H1 (cell line): ENCODE measurements at regions not wholly inside any gene's neighbourhood (a gene's known extent, or its start where the extent isn't known, plus 50 kb on each side); places are given as distances from the start of the nearest gene placed in this dataset.

Source experiments
- CTCF ChIA-PET: fragments of 300-600 bp; sonication (Branson Sonifier 250); formaldehyde crosslinking; loops from one replicate; lab custom pipeline; 2021; ENCODE audit not compliant: partially characterized antibody; lab: Charles Lee
- POLR2A ChIA-PET: fragments of 300-600 bp; sonication (Branson Sonifier 250); formaldehyde crosslinking; loops from one replicate; lab custom pipeline; 2021; ENCODE audit warnings: inconsistent platforms; ENCODE audit not compliant: partially characterized antibody; lab: Charles Lee
- DNase-seq, 2 experiments: peaks; one replicate each; pipeline versions ENCODE4 v3.0.0 to v3.0.0-alpha.2; 2010 to 2022; ENCODE audit warnings: low spot score in 2 of 2, low read depth in 1 of 2, mixed read lengths in 1 of 2
- FAIRE-seq: peaks from 2 replicates; lab custom pipeline; 2011; peaks lifted over from hg19 to GRCh38; lab: Jason Lieb, UNC
- H2AFZ ChIP-seq: 2 replicates; pipeline ENCODE4 v1.8.1; 2012; ENCODE audit warnings: low read length, inconsistent platforms
- H2AK5ac ChIP-seq: 2 replicates; pipeline ENCODE4 v1.6.1; 2013; ENCODE audit warnings: low read depth, low read length
- H2BK120ac ChIP-seq: replicated peaks from 2 replicates; pipeline ENCODE3; 2013; ENCODE audit warnings: low read depth, low read length, inconsistent platforms
- H2BK12ac ChIP-seq: 2 replicates; pipeline ENCODE4 v1.6.1; 2013; ENCODE audit warnings: low read depth, low read length
- H2BK15ac ChIP-seq: 2 replicates; pipeline ENCODE4 v1.6.1; 2013; ENCODE audit warnings: low read length
- H2BK20ac ChIP-seq: 2 replicates; pipeline ENCODE4 v1.6.1; 2013; ENCODE audit warnings: low read length
- H2BK5ac ChIP-seq: 2 replicates; pipeline ENCODE4 v1.6.1; 2013; ENCODE audit warnings: low read depth, low read length
- H3K14ac ChIP-seq: 2 replicates; pipeline ENCODE4 v1.6.1; 2013; ENCODE audit warnings: inconsistent platforms; ENCODE audit not compliant: insufficient read length
- H3K18ac ChIP-seq: 2 replicates; pipeline ENCODE4 v1.6.1; 2013; ENCODE audit warnings: low read length; ENCODE audit errors: extremely low read depth
- H3K23ac ChIP-seq: 2 replicates; pipeline ENCODE4 v1.6.1; 2013; ENCODE audit warnings: inconsistent platforms; ENCODE audit not compliant: insufficient read length
- H3K23me2 ChIP-seq: 2 replicates; pipeline ENCODE4 v1.6.1; 2013; ENCODE audit warnings: low read depth, low read length
- H3K27ac ChIP-seq: 2 replicates; pipeline ENCODE4 v1.6.1; 2011; ENCODE audit warnings: low read depth, low read length, inconsistent platforms
- H3K27me3 ChIP-seq, 4 experiments: replicated peaks in 1 of 4; 1 replicate in 1 of 4; 2 replicates in 3 of 4; pipeline versions ENCODE4 v1.6.1 to v1.8.1; 2011 to 2013; ENCODE audit warnings: low read length in 3 of 4, mild to moderate bottlenecking in 3 of 4, inconsistent platforms in 2 of 4, mixed read lengths in 2 of 4, moderate library complexity in 1 of 4; ENCODE audit not compliant: control insufficient read depth in 3 of 4, insufficient read depth in 3 of 4; ENCODE audit errors: extremely low read depth in 1 of 4
- H3K36me3 ChIP-seq, 4 experiments: 2 replicates each; pipeline versions ENCODE4 v1.6.1 to v1.8.1; 2011 to 2013; ENCODE audit warnings: mild to moderate bottlenecking in 4 of 4, low read length in 3 of 4, moderate library complexity in 2 of 4, control low read depth in 1 of 4, inconsistent platforms in 1 of 4; ENCODE audit not compliant: insufficient read depth in 4 of 4, control insufficient read depth in 2 of 4
- H3K4ac ChIP-seq: replicated peaks from 2 replicates; pipeline ENCODE3; 2013; ENCODE audit warnings: low read length, low read depth, mixed read lengths, inconsistent platforms; ENCODE audit not compliant: insufficient read length
- H3K4me1 ChIP-seq, 4 experiments: replicated peaks in 1 of 4; 1 replicate in 1 of 4; 2 replicates in 3 of 4; pipeline versions ENCODE4 v1.6.1 to v1.8.1; 2011 to 2013; ENCODE audit warnings: low read length in 3 of 4, inconsistent platforms in 2 of 4, mixed read lengths in 1 of 4; ENCODE audit not compliant: insufficient read depth in 4 of 4, control insufficient read depth in 3 of 4
- H3K4me2 ChIP-seq, 2 experiments: 2 replicates each; pipeline versions ENCODE4 v1.6.1 to v1.8.1; 2011 to 2013; ENCODE audit warnings: low read depth in 2 of 2, low read length in 2 of 2, control low read depth in 1 of 2, inconsistent platforms in 1 of 2, mild to moderate bottlenecking in 1 of 2; ENCODE audit not compliant: insufficient read depth in 1 of 2
- H3K4me3 ChIP-seq, 4 experiments: fragments of 200-600, 300-600 bp in 1 of 4; sonication (generic), shearing (Covaris generic), sonication (Bioruptor Twin) in 1 of 4; 2 replicates each; pipeline versions ENCODE4 v1.5.1 to v1.8.1; 2011 to 2016; ENCODE audit warnings: low read length in 4 of 4, low read depth in 3 of 4, control low read depth in 2 of 4, inconsistent platforms in 2 of 4, mild to moderate bottlenecking in 2 of 4, mixed read lengths in 1 of 4, moderate library complexity in 1 of 4; ENCODE audit not compliant: insufficient read depth in 2 of 4; ENCODE audit errors: extremely low read depth in 1 of 4
- H3K56ac ChIP-seq: replicated peaks from 2 replicates; pipeline ENCODE3; 2013; ENCODE audit warnings: low read depth, mild to moderate bottlenecking, mixed read lengths, low read length, inconsistent platforms; ENCODE audit not compliant: insufficient read length
- H3K79me1 ChIP-seq: 2 replicates; pipeline ENCODE4 v1.6.1; 2013; ENCODE audit warnings: low read depth, low read length, control low read depth
- H3K79me2 ChIP-seq, 2 experiments: 2 replicates each; pipeline versions ENCODE4 v1.6.1 to v1.8.1; 2012 to 2013; ENCODE audit warnings: low read length in 2 of 2, mild to moderate bottlenecking in 2 of 2, inconsistent platforms in 1 of 2; ENCODE audit not compliant: insufficient read depth in 2 of 2, control insufficient read depth in 1 of 2
- H3K9ac ChIP-seq, 4 experiments: replicated peaks in 1 of 4; 1 replicate in 1 of 4; 2 replicates in 3 of 4; pipeline versions ENCODE4 v1.6.1 to v1.8.1; 2011 to 2013; ENCODE audit warnings: low read depth in 3 of 4, low read length in 3 of 4, control low read depth in 2 of 4, mild to moderate bottlenecking in 2 of 4, moderate library complexity in 2 of 4, inconsistent platforms in 1 of 4; ENCODE audit errors: extremely low read depth in 1 of 4
- H3K9me3 ChIP-seq, 2 experiments: 2 replicates each; pipeline versions ENCODE4 v1.6.1 to v1.8.1; 2012 to 2013; ENCODE audit warnings: mild to moderate bottlenecking in 2 of 2, moderate library complexity in 2 of 2, control low read depth in 1 of 2, inconsistent platforms in 1 of 2, low read depth in 1 of 2, low read length in 1 of 2, mixed read lengths in 1 of 2; ENCODE audit not compliant: insufficient read depth in 2 of 2
- H4K20me1 ChIP-seq, 2 experiments: replicated peaks in 1 of 2; 2 replicates each; pipeline versions ENCODE3 to v1.8.1; 2011 to 2013; ENCODE audit warnings: inconsistent platforms in 2 of 2, low read length in 2 of 2, mild to moderate bottlenecking in 1 of 2; ENCODE audit not compliant: insufficient read depth in 2 of 2, control insufficient read depth in 1 of 2
- H4K5ac ChIP-seq: 2 replicates; pipeline ENCODE4 v1.6.1; 2013; ENCODE audit warnings: low read length, low read depth, mixed read lengths, inconsistent platforms; ENCODE audit not compliant: insufficient read length
- H4K8ac ChIP-seq: 2 replicates; pipeline ENCODE4 v1.8.0; 2013; ENCODE audit warnings: mild to moderate bottlenecking, moderate library complexity, low read length, inconsistent platforms; ENCODE audit not compliant: insufficient read depth; ENCODE audit errors: extremely low read depth
- H4K91ac ChIP-seq: replicated peaks from 2 replicates; pipeline ENCODE3; 2013; ENCODE audit warnings: low read length, mixed read lengths, inconsistent platforms; ENCODE audit not compliant: insufficient read length
- ASH2L ChIP-seq: fragments of 200-600, 300-600 bp; sonication (generic); IDR thresholded peaks from one replicate; pipeline ENCODE4 v1.7.1; 2017; ENCODE audit warnings: low read length
- BCL11A ChIP-seq, 2 experiments: IDR thresholded peaks; one replicate each; pipeline ENCODE4 v1.6.1; 2011; ENCODE audit warnings: low read depth in 2 of 2, low read length in 2 of 2, mild to moderate bottlenecking in 2 of 2
- BRCA1 ChIP-seq: IDR thresholded peaks from 2 replicates; pipeline ENCODE4 v1.6.1; 2012; ENCODE audit warnings: low read depth, low read length, improper control_type of control experiment
- CBX5 ChIP-seq: fragments of 300-800, 300-1000 bp; sonication (generic); IDR thresholded peaks from 2 replicates; pipeline ENCODE4 v1.7.1; 2016; ENCODE audit warnings: antibody characterized with exemption, low read length, low read depth
- CBX8 ChIP-seq: fragments of 300-800, 300-1000 bp; sonication (generic); IDR thresholded peaks from 2 replicates; pipeline ENCODE4 v1.7.1; 2016; ENCODE audit warnings: low read depth, low read length, borderline replicate concordance
- CHD1 ChIP-seq: IDR thresholded peaks from 2 replicates; pipeline ENCODE4 v1.6.1; 2012; ENCODE audit warnings: low read depth, low read length, improper control_type of control experiment
- CTBP2 ChIP-seq: IDR thresholded peaks from 2 replicates; pipeline ENCODE4 v1.7.0; 2011; ENCODE audit warnings: borderline replicate concordance, mild to moderate bottlenecking, moderate library complexity, mixed read lengths, low read length; ENCODE audit not compliant: insufficient read depth, insufficient read length
- EP300 ChIP-seq, 2 experiments: IDR thresholded peaks; 1 replicate in 1 of 2; 2 replicates in 1 of 2; pipeline ENCODE4 v1.6.1; 2011 to 2012; ENCODE audit warnings: low read depth in 2 of 2, low read length in 2 of 2, mild to moderate bottlenecking in 2 of 2, borderline replicate concordance in 1 of 2, inconsistent platforms in 1 of 2, moderate library complexity in 1 of 2
- FOSL1 ChIP-seq: IDR thresholded peaks from 2 replicates; pipeline ENCODE4 v1.6.1; 2011; ENCODE audit warnings: mild to moderate bottlenecking, low read depth, low read length, moderate library complexity; ENCODE audit not compliant: insufficient read depth
- GTF2F1 ChIP-seq: IDR thresholded peaks from 2 replicates; pipeline ENCODE4 v1.6.1; 2012; ENCODE audit warnings: low read depth, low read length, improper control_type of control experiment, borderline replicate concordance
- KDM5A ChIP-seq: fragments of 200-600 bp; IDR thresholded peaks from 2 replicates; pipeline ENCODE4 v1.7.1; 2012; ENCODE audit warnings: mild to moderate bottlenecking, low read length, inconsistent platforms, mixed read lengths
- NRF1 ChIP-seq: IDR thresholded peaks from 2 replicates; pipeline ENCODE4 v1.6.1; 2011; ENCODE audit warnings: mild to moderate bottlenecking, low read depth, low read length, improper control_type of control experiment
- POLR2A ChIP-seq, 2 experiments: IDR thresholded peaks; 1 replicate in 1 of 2; 2 replicates in 1 of 2; pipeline ENCODE4 v1.6.1; 2011; ENCODE audit warnings: low read depth in 2 of 2, low read length in 2 of 2, mild to moderate bottlenecking in 2 of 2; ENCODE audit errors: control extremely low read depth in 1 of 2
- POLR2AphosphoS5 ChIP-seq: IDR thresholded peaks from 2 replicates; pipeline ENCODE4 v1.6.1; 2011; ENCODE audit warnings: low read depth, low read length
- SP2 ChIP-seq: IDR thresholded peaks from 2 replicates; pipeline ENCODE4 v1.6.1; 2012; ENCODE audit warnings: mild to moderate bottlenecking, low read length, inconsistent platforms
- TEAD4 ChIP-seq: IDR thresholded peaks from 2 replicates; pipeline ENCODE4 v1.6.1; 2012; ENCODE audit warnings: low read depth, low read length, inconsistent platforms, mixed read lengths
- YY1 ChIP-seq: IDR thresholded peaks from 2 replicates; pipeline ENCODE4 v1.6.1; 2011; ENCODE audit warnings: low read depth, mild to moderate bottlenecking, low read length
- WGBS, 2 experiments: shearing (Covaris generic) in 1 of 2; methylation state at CpG; one replicate each; pipeline versions ENCODE4 v1.1.6 to v1.1.7; 2013 to 2015; ENCODE audit warnings: low lambda C conversion rate in 2 of 2, mixed read lengths in 2 of 2, inconsistent platforms in 1 of 2, low coverage in 1 of 2, missing lambda C conversion rate in 1 of 2; ENCODE audit not compliant: insufficient replicate concordance in 2 of 2, insufficient coverage in 1 of 2, insufficient read length in 1 of 2; ENCODE audit errors: extremely low coverage in 1 of 2, missing lambda C conversion rate in 1 of 2; 5-methylcytosine and 5-hydroxymethylcytosine counted together

GRCh38 chr7:35498416-35498815 is 196.5 kb downstream of the HERPUD2 start:
- Histone ChIP-seq H2BK12ac (no peak overlapping the region), H3K4me2 (no peak overlapping the region), H3K23ac (no peak overlapping the region), H3K79me1 (no peaks in the 10 kb centered on the region), H3K4me3 (no peak overlapping the region), H3K4ac (no peak overlapping the region), H3K56ac (no peak overlapping the region), H4K5ac (no peak overlapping the region), H2BK5ac (no peak overlapping the region), H4K8ac (no peak overlapping the region), H3K14ac (no peak overlapping the region), H3K23me2 (no peaks in the 10 kb centered on the region), H2BK15ac (no peak overlapping the region), H3K79me2 (no peaks in the 10 kb centered on the region), H4K91ac (no peak overlapping the region), H3K27me3 (no peaks in the 10 kb centered on the region), H3K9ac (no peak overlapping the region), H3K9me3 (no peaks in the 10 kb centered on the region), H3K36me3 (no peaks in the 10 kb centered on the region), H4K20me1 (no peaks in the 10 kb centered on the region), H3K4me1 (no peaks in the 10 kb centered on the region), H3K27ac (no peak overlapping the region), H2BK120ac (no peak overlapping the region), H2AK5ac (no peak overlapping the region), H2AFZ (no peak overlapping the region), H2BK20ac (no peak overlapping the region), H3K18ac (no peak overlapping the region)
- POLR2A ChIA-PET = no interaction called here
- CTCF ChIA-PET = interaction anchor here (1.1 kb wide), 1 partner anchor 9 kb away, joined by 3 read pairs; no protein-coding TSS in a partner anchor
- FAIRE-seq (no peak), DNase-seq (no peak)
- 88% methylated on average over 6 of the region's 6 CpGs; no CpG with 5 or more reads in 1 of the 2 experiments for WGBS, 2 experiments
- TF ChIP-seq ASH2L = no peak
- no peak for TF ChIP-seq POLR2A (IDR thresholded peaks at IDR 0.05; ENCODE audit: control extremely low read depth in 1 of 2, low read depth in 2 of 2, low read length in 2 of 2)
- no peak for TF ChIP-seq TEAD4
- TF ChIP-seq NRF1 = no peak
- TF ChIP-seq POLR2AphosphoS5 = no peak
- TF ChIP-seq FOSL1 = no peak
- TF ChIP-seq GTF2F1 = no peak
- TF ChIP-seq SP2 = no peak
- no peak for TF ChIP-seq CBX5
- no peak for TF ChIP-seq EP300 (IDR thresholded peaks at IDR 0.05; ENCODE audit: borderline replicate concordance in 1 of 2, low read depth in 2 of 2, low read length in 2 of 2)
- no peak for TF ChIP-seq BRCA1
- no peak for TF ChIP-seq CBX8
- no peak for TF ChIP-seq KDM5A
- TF ChIP-seq CTBP2 = no peak
- no peak for TF ChIP-seq CHD1
- no peak for TF ChIP-seq YY1
- no peak for TF ChIP-seq BCL11A (IDR thresholded peaks at IDR 0.05; ENCODE audit: low read depth in 2 of 2, low read length in 2 of 2)
